HG03432 (cell line): ENCODE measurements at regions not wholly inside any gene's neighbourhood (a gene's known extent, or its start where the extent isn't known, plus 50 kb on each side); places are given as distances from the start of the nearest gene placed in this dataset.

Experiments used
- ATAC-seq: cut with Tn5 transposase; IDR thresholded peaks from one replicate; pipeline ENCODE4 v1.9.1; 2021; ENCODE audit warnings: mild to moderate bottlenecking, moderate library complexity; ENCODE audit not compliant: unreplicated experiment

- no peak for ATAC-seq
Measured at GRCh38 chr2:164032995-164033394, 297.2 kb upstream of the FIGN start.

- no peak for ATAC-seq
Measured at GRCh38 chr2:164030623-164031022, 294.8 kb upstream of the FIGN start.

- ATAC-seq = no peak
Measured at GRCh38 chr2:164028814-164029534, 293.2 kb upstream of the FIGN start.

- ATAC-seq = no peak
Measured at GRCh38 chr2:164024396-164024795, 288.6 kb upstream of the FIGN start.

- ATAC-seq = no peak
Measured at GRCh38 chr2:164023896-164024295, 288.1 kb upstream of the FIGN start.

- ATAC-seq = peak; percentile 98
Measured at GRCh38 chr2:164015328-164016123, 279.7 kb upstream of the FIGN start.

GRCh38 chr2:164014791-164015190, 279.0 kb upstream of the FIGN start:
- ATAC-seq = no peak

- no peak for ATAC-seq
Measured at GRCh38 chr2:164014068-164014731, 278.4 kb upstream of the FIGN start.

GRCh38 chr2:164012581-164012980, 276.8 kb upstream of the FIGN start:
- no peak for ATAC-seq

- ATAC-seq = no peak
Measured at GRCh38 chr2:164009756-164010337, 274.0 kb upstream of the FIGN start.

GRCh38 chr2:164008752-164009151, 272.9 kb upstream of the FIGN start:
- ATAC-seq = no peak

GRCh38 chr2:164006704-164007103, 270.9 kb upstream of the FIGN start:
- no peak for ATAC-seq

- no peak for ATAC-seq
Measured at GRCh38 chr2:164000176-164000575, 264.4 kb upstream of the FIGN start.

- ATAC-seq = no peak
Measured at GRCh38 chr2:163997466-163997865, 261.7 kb upstream of the FIGN start.

GRCh38 chr2:163990541-163990940, 254.7 kb upstream of the FIGN start:
- ATAC-seq = no peak

- ATAC-seq = no peak
Measured at GRCh38 chr2:163990101-163990500, 254.3 kb upstream of the FIGN start.

- no peak for ATAC-seq
Measured at GRCh38 chr2:163987175-163987940, 251.6 kb upstream of the FIGN start.

GRCh38 chr2:163984986-163985385, 249.2 kb upstream of the FIGN start:
- no peak for ATAC-seq

- no peak for ATAC-seq
Measured at GRCh38 chr2:163983911-163984310, 248.1 kb upstream of the FIGN start.

GRCh38 chr2:163982938-163983337, 247.1 kb upstream of the FIGN start:
- ATAC-seq = no peak

GRCh38 chr2:163974766-163975165, 239.0 kb upstream of the FIGN start:
- ATAC-seq = no peak
